Neural cell (in vitro differentiated cells): ENCODE measurements at regions not wholly inside any gene's neighbourhood (a gene's known extent, or its start where the extent isn't known, plus 50 kb on each side); places are given as distances from the start of the nearest gene placed in this dataset.

ENCODE experiments used
- EZH2 ChIP-seq: fragments of 200-600, 300-800 bp; shearing (Covaris generic), sonication (generic); IDR thresholded peaks from 2 replicates; pipeline ENCODE4 v1.6.1; 2014; ENCODE audit warnings: antibody characterized with exemption, low read length, borderline replicate concordance, mild to moderate bottlenecking; ENCODE audit not compliant: insufficient read depth, poor library complexity, severe bottlenecking
- POLR2AphosphoS5 ChIP-seq: IDR thresholded peaks from 2 replicates; pipeline ENCODE4 v1.6.1; 2012
- RAD21 ChIP-seq: fragments of 450-650 bp; conservative IDR thresholded peaks from 2 replicates; pipeline ENCODE4 v1.6.1; 2014; ENCODE audit warnings: antibody characterized with exemption, mild to moderate bottlenecking, moderate library complexity
- SMC3 ChIP-seq: fragments of 450-650 bp; conservative IDR thresholded peaks from 2 replicates; pipeline ENCODE4 v1.6.1; 2014; ENCODE audit warnings: antibody characterized with exemption, mild to moderate bottlenecking, moderate library complexity; ENCODE audit not compliant: poor library complexity
- TF ChIP-seq, protein P1 (sequence below): fragments of 450-650 bp; IDR thresholded peaks from 2 replicates; pipeline ENCODE4 v1.5.1; 2014; ENCODE audit warnings: antibody characterized with exemption, mild to moderate bottlenecking, moderate library complexity; ENCODE audit not compliant: poor library complexity, severe bottlenecking

DNA sequence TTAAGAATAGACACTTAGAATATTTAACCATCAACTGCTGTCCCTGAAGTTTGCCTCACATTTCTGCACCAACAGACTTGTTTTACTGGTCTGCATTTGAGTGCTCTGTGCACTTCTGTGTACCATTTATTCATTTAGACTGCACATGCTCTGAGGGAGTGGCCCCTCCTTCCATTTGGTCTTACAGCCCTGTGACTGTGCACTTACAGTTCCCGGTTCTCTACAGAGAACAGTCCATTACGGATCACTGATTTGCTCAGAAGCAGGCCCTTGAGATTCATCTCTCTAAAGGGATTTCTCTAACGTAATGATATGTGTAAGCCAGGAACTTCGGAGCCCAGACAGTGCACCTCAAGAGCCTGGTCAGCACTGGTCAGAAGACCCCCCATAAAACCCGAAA is 247.3 kb upstream of the BLID start:
- TF ChIP-seq POLR2AphosphoS5: no peak
- TF ChIP-seq, protein P1, sequence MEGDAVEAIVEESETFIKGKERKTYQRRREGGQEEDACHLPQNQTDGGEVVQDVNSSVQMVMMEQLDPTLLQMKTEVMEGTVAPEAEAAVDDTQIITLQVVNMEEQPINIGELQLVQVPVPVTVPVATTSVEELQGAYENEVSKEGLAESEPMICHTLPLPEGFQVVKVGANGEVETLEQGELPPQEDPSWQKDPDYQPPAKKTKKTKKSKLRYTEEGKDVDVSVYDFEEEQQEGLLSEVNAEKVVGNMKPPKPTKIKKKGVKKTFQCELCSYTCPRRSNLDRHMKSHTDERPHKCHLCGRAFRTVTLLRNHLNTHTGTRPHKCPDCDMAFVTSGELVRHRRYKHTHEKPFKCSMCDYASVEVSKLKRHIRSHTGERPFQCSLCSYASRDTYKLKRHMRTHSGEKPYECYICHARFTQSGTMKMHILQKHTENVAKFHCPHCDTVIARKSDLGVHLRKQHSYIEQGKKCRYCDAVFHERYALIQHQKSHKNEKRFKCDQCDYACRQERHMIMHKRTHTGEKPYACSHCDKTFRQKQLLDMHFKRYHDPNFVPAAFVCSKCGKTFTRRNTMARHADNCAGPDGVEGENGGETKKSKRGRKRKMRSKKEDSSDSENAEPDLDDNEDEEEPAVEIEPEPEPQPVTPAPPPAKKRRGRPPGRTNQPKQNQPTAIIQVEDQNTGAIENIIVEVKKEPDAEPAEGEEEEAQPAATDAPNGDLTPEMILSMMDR: no peak
- no peak for TF ChIP-seq EZH2
- TF ChIP-seq SMC3: no peak
- no peak for TF ChIP-seq RAD21
